ENCODE measurements at regions not wholly inside any gene's neighbourhood (a gene's known extent, or its start where the extent isn't known, plus 50 kb on each side); places are given as distances from the start of the nearest gene placed in this dataset.

GRCh38 chr5:158422653-158423515 lies 563.9 kb upstream of the CLINT1 start:
- TF ChIP-seq CTCF (IDR thresholded peaks at IDR 0.05) (no peak), POLR2A (IDR thresholded peaks at IDR 0.05) (no peak)

All from lower leg skin (tissue), 3 donors.